H1 (cell line): ENCODE measurements at regions not wholly inside any gene's neighbourhood (a gene's known extent, or its start where the extent isn't known, plus 50 kb on each side); places are given as distances from the start of the nearest gene placed in this dataset.

Experiments used
- JUND ChIP-seq: IDR thresholded peaks from 2 replicates; pipeline ENCODE4 v1.6.1; 2011; ENCODE audit warnings: mild to moderate bottlenecking, improper control_type of control experiment, low read length
- TAF1 ChIP-seq: IDR thresholded peaks from 2 replicates; pipeline ENCODE4 v1.6.1; 2011; ENCODE audit warnings: mild to moderate bottlenecking, low read depth, low read length

DNA sequence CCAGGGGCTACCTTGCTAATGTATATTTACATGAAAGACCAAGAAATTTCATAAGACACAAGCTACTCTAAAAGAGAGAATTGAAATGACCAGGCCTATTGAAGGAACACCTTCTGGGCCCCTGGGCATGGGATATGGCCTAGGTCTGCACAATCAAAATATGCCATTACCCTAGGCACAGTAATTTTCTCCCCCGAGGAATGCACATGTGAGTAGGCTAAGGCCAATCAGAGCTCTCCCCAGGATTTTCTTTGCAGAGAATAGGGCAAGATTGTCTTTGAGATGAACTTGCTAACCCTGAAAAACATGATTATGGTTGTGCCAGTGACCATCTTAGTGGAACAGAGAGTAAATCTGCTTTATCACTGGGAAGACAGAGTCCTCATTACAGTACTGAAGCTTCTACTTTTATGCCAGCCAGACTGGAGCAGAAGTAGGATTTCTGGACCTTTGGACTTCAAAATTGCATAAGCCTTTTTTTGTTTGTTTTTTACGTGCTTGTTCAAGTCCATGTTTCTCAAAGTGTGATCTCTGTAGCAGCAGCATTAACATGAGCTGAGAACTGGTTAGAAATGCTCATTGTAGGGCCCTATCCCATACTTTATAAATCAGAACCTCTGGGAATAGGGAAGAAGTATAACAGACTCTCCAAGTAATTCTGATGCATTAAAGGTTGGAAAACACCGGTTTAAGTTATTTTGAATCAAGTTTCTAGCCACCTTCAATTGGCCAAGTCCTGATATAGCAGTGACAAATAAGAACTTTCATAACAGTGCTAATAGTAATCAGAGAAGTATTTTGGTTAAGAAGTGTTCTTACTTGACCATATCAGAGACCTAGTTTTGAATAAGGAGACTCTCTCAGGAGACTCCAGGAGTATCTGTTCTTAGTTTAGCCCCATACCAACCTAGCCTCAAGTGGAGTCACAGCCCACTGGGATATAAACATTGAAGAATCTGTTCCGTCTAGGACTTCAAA lies 112.9 kb downstream of the LMO3 start (continued):
- TF ChIP-seq JUND (no peak), TAF1 (no peak)
